B cell (primary cell): ENCODE measurements at regions not wholly inside any gene's neighbourhood (a gene's known extent, or its start where the extent isn't known, plus 50 kb on each side); places are given as distances from the start of the nearest gene placed in this dataset.
A peak's percentile ranks its signal among the peaks of the same experiment; 100 is the strongest.

Experiments used
- ATAC-seq: fragments of 200-7000 bp; cut with Tn5 transposase; one replicate; pipeline ENCODE4 v1.10.0; 2021; ENCODE audit warnings: low read depth, mild to moderate bottlenecking, moderate number of reproducible peaks, moderate library complexity
- CTCF ChIA-PET: fragments of 350-600 bp; sonication (Branson Sonifier 250); formaldehyde crosslinking; loops from one replicate; lab custom pipeline; 2021; ENCODE audit warnings: antibody characterized with exemption, inconsistent platforms; lab: Charles Lee
- POLR2A ChIA-PET: fragments of 350-600 bp; sonication (Branson Sonifier 250); formaldehyde crosslinking; loops from one replicate; lab custom pipeline; 2021; ENCODE audit warnings: antibody characterized with exemption; lab: Charles Lee
- DNase-seq: peaks from one replicate; pipeline ENCODE4 v3.0.0; 2013
- H2AFZ ChIP-seq: 2 replicates; pipeline ENCODE4 v1.6.1; 2012; ENCODE audit warnings: mild to moderate bottlenecking, low read depth, low read length; ENCODE audit not compliant: insufficient read depth, poor library complexity, severe bottlenecking
- H3K27ac ChIP-seq, 2 donors: 1 replicate in 1 of 2; 2 replicates in 1 of 2; pipeline ENCODE4 v1.5.1; 2012 to 2013; ENCODE audit warnings: low read length in 2 of 2, mild to moderate bottlenecking in 2 of 2, moderate library complexity in 1 of 2
- H3K27me3 ChIP-seq, 4 experiments: fragments of 200-600 bp in 1 of 4; sonication (generic) in 1 of 4; replicated peaks in 1 of 4; 1 replicate in 2 of 4; 2 replicates in 2 of 4; pipeline versions ENCODE4 v1.6.1 to v1.7.0; 2013 to 2016; ENCODE audit warnings: low read length in 3 of 4, mild to moderate bottlenecking in 2 of 4, mixed read lengths in 1 of 4, moderate library complexity in 1 of 4; ENCODE audit not compliant: insufficient read depth in 4 of 4, control insufficient read depth in 3 of 4; ENCODE audit errors: control extremely low read depth in 1 of 4
- H3K36me3 ChIP-seq, 2 experiments: replicated peaks in 1 of 2; 1 replicate in 1 of 2; 2 replicates in 1 of 2; pipeline versions ENCODE4 v1.6.1 to v1.7.1; 2013; ENCODE audit warnings: low read length in 1 of 2; ENCODE audit not compliant: insufficient read depth in 2 of 2, control insufficient read depth in 1 of 2; ENCODE audit errors: control extremely low read depth in 1 of 2, extremely low read depth in 1 of 2
- H3K4me1 ChIP-seq, 2 donors: fragments of 200-600 bp in 1 of 2; sonication (generic) in 1 of 2; 1 replicate in 1 of 2; 2 replicates in 1 of 2; pipeline versions ENCODE4 v1.5.1 to v1.6.1; 2013 to 2017; ENCODE audit warnings: low read length in 2 of 2; ENCODE audit not compliant: control insufficient read depth in 2 of 2, insufficient read depth in 2 of 2
- H3K4me2 ChIP-seq: replicated peaks from 2 replicates; pipeline ENCODE3; 2012; ENCODE audit warnings: mild to moderate bottlenecking, low read depth, low read length; ENCODE audit not compliant: poor library complexity, severe bottlenecking
- H3K4me3 ChIP-seq, 5 experiments: fragments of 200-600 bp in 1 of 5; sonication (generic) in 1 of 5; 1 replicate in 3 of 5; 2 replicates in 2 of 5; pipeline versions ENCODE4 v1.5.1 to v1.7.0; 2011 to 2016; ENCODE audit warnings: low read length in 4 of 5, mild to moderate bottlenecking in 4 of 5, low read depth in 2 of 5, control low read depth in 1 of 5, moderate library complexity in 1 of 5; ENCODE audit not compliant: insufficient read depth in 1 of 5; ENCODE audit errors: control extremely low read depth in 1 of 5, extremely low read depth in 1 of 5
- H3K79me2 ChIP-seq: fragments of 200-600 bp; sonication (generic); one replicate; pipeline ENCODE4 v1.6.0; 2016; ENCODE audit warnings: low read length; ENCODE audit not compliant: control insufficient read depth, insufficient read depth
- H3K9ac ChIP-seq: fragments of 200-600 bp; sonication (generic); 2 replicates; pipeline ENCODE4 v1.6.1; 2017; ENCODE audit warnings: mild to moderate bottlenecking, low read length, moderate library complexity
- H3K9me3 ChIP-seq, 3 donors: one replicate each; pipeline versions ENCODE4 v1.6.1 to v1.7.1; 2013; ENCODE audit warnings: low read length in 2 of 3; ENCODE audit not compliant: control insufficient read depth in 2 of 3, insufficient read depth in 1 of 3; ENCODE audit errors: control extremely low read depth in 1 of 3
- H4K20me1 ChIP-seq: 2 replicates; pipeline ENCODE4 v1.6.0; 2012; ENCODE audit warnings: mild to moderate bottlenecking, low read length; ENCODE audit not compliant: insufficient read depth, control insufficient read depth, poor library complexity, severe bottlenecking
- H3K27ac Mint-ChIP-seq: one replicate; pipeline ENCODE4 v1.8.0; 2021; ENCODE audit warnings: mixed read lengths
- H3K27me3 Mint-ChIP-seq: one replicate; pipeline ENCODE4 v1.8.0; 2021; ENCODE audit warnings: mixed read lengths
- H3K4me1 Mint-ChIP-seq: one replicate; pipeline ENCODE4 v1.8.0; 2021; ENCODE audit warnings: mixed read lengths
- H3K4me3 Mint-ChIP-seq: one replicate; pipeline ENCODE4 v1.8.0; 2021; ENCODE audit warnings: mixed read lengths
- H3K9me3 Mint-ChIP-seq: one replicate; pipeline ENCODE4 v1.8.0; 2022; ENCODE audit warnings: mixed read lengths; ENCODE audit not compliant: insufficient read depth
- EZH2 ChIP-seq: IDR thresholded peaks from 2 replicates; pipeline ENCODE4 v1.6.1; 2012; ENCODE audit warnings: borderline replicate concordance, low read depth, mild to moderate bottlenecking, moderate library complexity, low read length; ENCODE audit not compliant: insufficient read depth, poor library complexity, severe bottlenecking
- WGBS: methylation state at CpG from one replicate; pipeline ENCODE4 v1.1.5; 2013; ENCODE audit warnings: missing lambda C conversion rate; ENCODE audit not compliant: insufficient coverage; 5-methylcytosine and 5-hydroxymethylcytosine counted together
- intact Hi-C: fragments of 100-400 bp; cut with micrococcal nuclease; formaldehyde crosslinking; loops from one replicate; pipeline ENCODE4 v1.10.0; 2022
- TF ChIP-seq, protein P1 (sequence below): fragments of 200-600 bp; IDR thresholded peaks from one replicate; pipeline ENCODE4 v1.8.0; 2022; ENCODE audit warnings: antibody characterized with exemption, mild to moderate bottlenecking

GRCh38 chr20:48366230-48366629, 461.6 kb downstream of the PREX1 start:
- Histone ChIP-seq H3K4me2 (no peak overlapping the region), H3K27me3 (no peaks in the 10 kb centered on the region), H3K9ac (no peak overlapping the region), H3K4me1 (peaks cover 24 to 43% of the 10 kb centered on the region in 2 donors), H3K9me3 (peaks cover 0 to 15% (median 0%) of the 10 kb centered on the region in 3 donors), H3K4me3 (no peak overlapping the region), H3K79me2 (peaks cover 33% of the 10 kb centered on the region), H4K20me1 (no peaks in the 10 kb centered on the region), H3K27ac (no peak overlapping the region), H2AFZ (no peak overlapping the region), H3K36me3 (peaks cover 2 to 30% of the 10 kb centered on the region in 2 experiments)
- Mint-ChIP-seq H3K27ac (peak overlapping the region; percentile 43), H3K27me3 (no peaks in the 10 kb centered on the region), H3K4me1 (peaks cover 61% of the 10 kb centered on the region), H3K9me3 (peaks cover 2% of the 10 kb centered on the region), H3K4me3 (peak overlapping the region; percentile 16)
- WGBS: 100% methylated on average over 4 of the region's 5 CpGs
- intact Hi-C loops: no loop called here
- DNase-seq (no peak), ATAC-seq (no peak)
- ChIA-PET CTCF (no interaction called here), POLR2A (no interaction called here)
- TF ChIP-seq EZH2: no peak
- TF ChIP-seq, protein P1, sequence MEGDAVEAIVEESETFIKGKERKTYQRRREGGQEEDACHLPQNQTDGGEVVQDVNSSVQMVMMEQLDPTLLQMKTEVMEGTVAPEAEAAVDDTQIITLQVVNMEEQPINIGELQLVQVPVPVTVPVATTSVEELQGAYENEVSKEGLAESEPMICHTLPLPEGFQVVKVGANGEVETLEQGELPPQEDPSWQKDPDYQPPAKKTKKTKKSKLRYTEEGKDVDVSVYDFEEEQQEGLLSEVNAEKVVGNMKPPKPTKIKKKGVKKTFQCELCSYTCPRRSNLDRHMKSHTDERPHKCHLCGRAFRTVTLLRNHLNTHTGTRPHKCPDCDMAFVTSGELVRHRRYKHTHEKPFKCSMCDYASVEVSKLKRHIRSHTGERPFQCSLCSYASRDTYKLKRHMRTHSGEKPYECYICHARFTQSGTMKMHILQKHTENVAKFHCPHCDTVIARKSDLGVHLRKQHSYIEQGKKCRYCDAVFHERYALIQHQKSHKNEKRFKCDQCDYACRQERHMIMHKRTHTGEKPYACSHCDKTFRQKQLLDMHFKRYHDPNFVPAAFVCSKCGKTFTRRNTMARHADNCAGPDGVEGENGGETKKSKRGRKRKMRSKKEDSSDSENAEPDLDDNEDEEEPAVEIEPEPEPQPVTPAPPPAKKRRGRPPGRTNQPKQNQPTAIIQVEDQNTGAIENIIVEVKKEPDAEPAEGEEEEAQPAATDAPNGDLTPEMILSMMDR: no peak

GRCh38 chr20:48364688-48365421, 462.9 kb downstream of the PREX1 start:
- peaks cover 2 to 30% of the 10 kb centered on the region in 2 experiments for H3K36me3 ChIP-seq
- H3K4me3 Mint-ChIP-seq: peak overlapping the region; percentile 64
- 73% methylated on average over 9 of the region's 11 CpGs for WGBS
- H3K4me2 ChIP-seq: peak overlapping the region; percentile 35
- POLR2A ChIA-PET: no interaction called here
- H3K4me3 ChIP-seq: no peak overlapping the region
- peaks cover 26 to 53% of the 10 kb centered on the region in 2 donors for H3K4me1 ChIP-seq
- ATAC-seq: no peak
- H3K27me3 ChIP-seq: no peaks in the 10 kb centered on the region
- no peak overlapping the region for H2AFZ ChIP-seq
- TF ChIP-seq EZH2: no peak
- TF ChIP-seq, protein P1: no peak
- peak overlapping the region; percentile 39 to 74 for H3K27ac ChIP-seq
- peak overlapping the region; percentile 89 for H3K27ac Mint-ChIP-seq
- CTCF ChIA-PET: no interaction called here
- H3K4me1 Mint-ChIP-seq: peaks cover 70% of the 10 kb centered on the region
- no peak overlapping the region for H3K9ac ChIP-seq
- peaks cover 0 to 15% (median 0%) of the 10 kb centered on the region in 3 donors for H3K9me3 ChIP-seq
- peaks cover 33% of the 10 kb centered on the region for H3K79me2 ChIP-seq
- H3K27me3 Mint-ChIP-seq: no peaks in the 10 kb centered on the region
- peak; percentile 37 for DNase-seq
- intact Hi-C loops: no loop called here
- no peaks in the 10 kb centered on the region for H4K20me1 ChIP-seq
- peaks cover 2% of the 10 kb centered on the region for H3K9me3 Mint-ChIP-seq
